GM18517 (cell line): ENCODE measurements at regions not wholly inside any gene's neighbourhood (a gene's known extent, or its start where the extent isn't known, plus 50 kb on each side); places are given as distances from the start of the nearest gene placed in this dataset.

ENCODE experiments used
- ATAC-seq: cut with Tn5 transposase; IDR thresholded peaks from one replicate; pipeline ENCODE4 v1.9.1; 2021; ENCODE audit warnings: mild to moderate bottlenecking, moderate library complexity; ENCODE audit not compliant: unreplicated experiment

DNA sequence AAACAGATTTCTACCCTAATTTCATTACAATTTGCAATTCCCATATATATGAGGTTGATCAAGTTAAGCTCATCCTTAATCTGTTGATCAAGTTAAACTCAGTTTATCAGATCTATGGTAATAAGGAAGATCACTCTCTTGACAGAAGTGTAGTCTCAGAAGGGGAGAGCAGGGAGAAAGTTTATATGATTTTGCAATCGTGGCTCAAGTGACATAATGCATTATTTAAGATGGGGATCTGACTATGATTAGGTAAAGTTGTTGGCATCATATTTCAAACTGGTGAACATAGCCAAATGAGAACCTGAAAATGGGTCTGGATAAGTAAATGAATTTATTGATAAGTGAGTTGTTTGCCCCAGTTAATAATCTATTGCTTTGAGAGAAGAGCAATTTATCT is 995.3 kb downstream of the OTOL1 start:
- no peak for ATAC-seq

DNA sequence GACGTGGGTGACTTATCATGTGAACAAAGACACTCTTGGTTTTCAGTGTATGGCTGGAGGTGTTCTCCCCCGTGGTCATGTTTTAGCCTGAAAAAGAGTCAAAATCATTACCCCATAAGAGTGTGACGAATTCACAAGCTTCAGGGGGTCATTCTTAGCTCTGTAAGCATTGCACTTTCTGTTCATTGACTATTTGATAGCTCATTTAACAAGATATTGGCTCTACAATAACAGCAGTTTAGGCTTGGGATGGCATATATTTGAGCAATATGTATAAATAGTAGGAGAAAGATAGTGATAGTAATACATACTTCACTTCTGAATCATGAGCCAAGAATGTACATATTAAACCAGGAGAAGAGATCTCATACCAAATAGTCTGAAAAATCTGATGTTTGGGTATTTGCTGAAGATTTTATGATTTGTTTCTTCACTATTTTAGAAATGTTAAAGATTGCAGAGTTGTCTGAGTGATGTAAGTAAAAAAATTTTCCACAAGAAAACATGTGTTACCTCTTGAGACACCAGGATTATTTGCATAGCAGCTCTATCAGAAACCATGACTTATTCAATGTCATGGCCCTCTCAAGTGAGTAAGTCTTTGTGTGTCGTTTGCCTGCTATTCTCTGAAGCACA is 996.0 kb downstream of the OTOL1 start:
- no peak for ATAC-seq

DNA sequence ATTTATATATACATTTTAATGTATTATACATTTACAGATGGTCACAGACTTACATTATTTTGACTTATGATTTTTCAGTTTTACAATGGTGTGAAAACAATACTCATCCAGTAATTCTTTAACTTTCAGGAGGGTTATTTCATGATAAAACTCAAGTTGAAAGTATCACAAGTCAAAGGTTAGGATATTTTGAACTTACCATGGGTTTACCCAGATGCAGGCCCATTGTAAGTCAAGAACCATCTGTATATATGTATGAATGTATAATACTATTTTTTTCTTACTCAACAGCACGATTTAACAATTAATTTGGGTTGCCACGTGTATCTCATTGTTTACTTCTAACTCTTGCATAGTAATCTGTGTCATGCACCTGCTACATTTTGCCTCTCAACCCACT is 1002.0 kb downstream of the OTOL1 start:
- ATAC-seq, result no peak

DNA sequence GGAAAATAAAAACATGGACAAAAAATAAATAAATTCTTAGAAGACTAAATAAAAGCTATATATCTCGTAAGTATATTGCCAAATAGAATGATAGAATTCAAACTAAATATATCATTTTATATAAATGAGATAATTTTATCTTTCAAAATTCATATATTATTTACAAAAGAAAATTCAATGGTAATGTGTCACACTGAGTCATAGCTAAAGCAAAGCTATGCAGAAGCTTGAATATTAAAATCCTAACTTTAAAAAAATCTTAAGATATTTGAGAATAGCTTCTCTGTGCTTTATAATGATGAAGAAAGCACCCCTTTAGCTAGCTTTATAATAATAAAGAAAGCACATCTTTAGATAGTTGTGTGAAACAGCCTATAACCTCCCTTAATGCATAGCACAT is 1010.8 kb downstream of the OTOL1 start:
- ATAC-seq, result no peak

DNA sequence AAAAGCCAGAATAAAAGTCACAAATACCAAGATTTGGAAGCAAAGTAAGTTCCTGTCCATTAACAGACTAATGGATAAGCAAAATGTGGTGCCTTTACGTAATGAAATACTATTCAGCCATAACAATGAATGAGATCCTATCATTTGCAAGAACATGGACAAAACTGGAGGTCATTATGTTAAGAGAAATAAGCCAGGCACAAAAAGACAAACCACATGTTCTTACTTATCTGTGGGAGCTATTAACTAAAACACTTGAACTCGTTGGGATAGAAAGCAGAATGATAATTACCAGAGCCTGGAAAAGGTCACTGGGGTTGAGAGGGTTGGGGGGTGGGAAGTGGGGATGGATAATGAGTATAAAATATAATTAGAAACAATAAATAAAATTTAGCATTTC is 1015.9 kb downstream of the OTOL1 start:
- no peak for ATAC-seq

DNA sequence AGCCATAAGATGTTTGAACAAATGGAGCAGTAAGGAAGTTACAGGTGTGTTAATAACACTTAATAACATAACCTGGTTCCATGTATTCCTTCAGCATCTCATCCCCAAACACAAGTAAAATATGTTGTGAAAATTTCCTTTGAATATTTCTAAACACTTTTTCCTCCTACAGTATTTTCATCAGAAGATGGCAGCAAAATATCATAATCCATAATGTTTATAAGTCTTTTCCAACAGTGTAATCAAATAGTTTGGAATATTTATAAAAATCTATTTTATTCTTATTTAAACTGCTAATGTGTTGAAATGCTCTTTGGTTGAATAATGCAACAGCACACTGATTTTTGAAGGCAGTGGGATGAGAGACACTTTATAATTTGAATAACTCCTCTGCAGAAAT is 1020.5 kb downstream of the OTOL1 start:
- no peak for ATAC-seq

DNA sequence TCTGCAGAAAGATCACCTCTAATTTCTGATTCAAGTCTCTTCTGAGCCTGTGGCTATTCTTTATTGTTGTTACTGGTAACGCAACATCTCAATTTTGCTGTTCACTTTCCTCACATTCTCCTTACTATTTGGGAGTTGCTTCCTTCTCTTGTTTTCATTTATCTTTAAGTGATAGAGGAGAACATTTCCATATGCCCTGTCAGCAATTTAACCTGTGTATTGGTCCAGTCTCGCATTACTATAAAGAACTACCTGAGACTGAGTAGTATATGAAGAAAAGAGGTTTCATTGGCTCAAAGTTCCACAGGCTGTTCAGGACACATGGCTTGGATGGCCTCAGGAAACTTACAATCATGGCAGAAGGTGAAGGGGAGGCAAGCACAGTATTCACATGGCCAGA is 1025.1 kb downstream of the OTOL1 start:
- no peak for ATAC-seq

DNA sequence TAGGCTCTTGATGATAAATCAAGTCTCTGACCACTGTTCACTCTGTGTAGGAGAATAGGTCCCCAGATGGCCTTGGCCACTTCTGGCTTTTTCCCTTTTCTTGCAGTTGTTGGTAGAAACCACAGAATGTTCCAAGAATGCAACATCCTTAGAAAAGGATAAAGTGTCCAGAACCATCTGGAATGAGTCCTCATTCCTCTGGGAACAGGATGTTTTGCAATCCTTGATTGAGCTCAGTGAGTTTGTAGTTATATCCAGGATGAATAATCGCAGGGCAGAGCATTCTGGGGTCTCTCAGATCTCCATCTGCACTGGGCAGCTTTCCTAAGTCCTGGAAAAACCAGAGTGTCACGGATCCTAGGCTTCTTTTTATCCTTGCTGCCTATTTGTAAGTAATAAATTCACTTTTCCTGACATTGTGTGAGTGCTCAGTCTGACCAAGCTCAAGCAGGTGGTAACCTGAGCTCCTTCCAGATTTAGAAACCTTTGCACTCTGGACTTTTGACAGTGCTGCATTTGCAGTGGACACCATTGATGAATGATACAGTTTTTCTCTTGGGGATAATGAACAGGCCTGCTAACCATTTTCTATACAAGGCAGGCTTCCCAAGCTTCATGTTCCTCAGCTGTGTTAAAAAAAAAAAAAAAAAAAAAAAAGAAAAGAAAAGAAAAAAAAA is 1028.6 kb downstream of the OTOL1 start:
- ATAC-seq, result no peak

DNA sequence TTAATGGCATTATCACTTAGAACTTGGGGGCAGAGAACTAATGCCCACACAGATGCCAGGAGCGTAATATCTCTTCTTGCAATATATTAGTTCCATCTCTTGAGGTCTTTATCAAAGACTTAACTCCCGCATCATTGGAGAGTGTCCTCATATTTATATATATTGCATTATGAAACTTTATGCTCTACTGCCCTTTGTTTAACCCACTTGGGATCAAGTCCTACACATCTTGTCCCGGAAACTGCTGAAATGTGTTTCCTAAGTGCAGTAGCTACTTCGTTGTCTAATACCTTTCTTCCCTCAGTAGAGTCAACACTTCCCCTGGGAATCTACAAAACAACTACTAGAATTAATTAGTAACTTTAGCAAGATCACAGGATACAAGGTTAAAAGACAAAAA is 1029.2 kb downstream of the OTOL1 start:
- no peak for ATAC-seq

DNA sequence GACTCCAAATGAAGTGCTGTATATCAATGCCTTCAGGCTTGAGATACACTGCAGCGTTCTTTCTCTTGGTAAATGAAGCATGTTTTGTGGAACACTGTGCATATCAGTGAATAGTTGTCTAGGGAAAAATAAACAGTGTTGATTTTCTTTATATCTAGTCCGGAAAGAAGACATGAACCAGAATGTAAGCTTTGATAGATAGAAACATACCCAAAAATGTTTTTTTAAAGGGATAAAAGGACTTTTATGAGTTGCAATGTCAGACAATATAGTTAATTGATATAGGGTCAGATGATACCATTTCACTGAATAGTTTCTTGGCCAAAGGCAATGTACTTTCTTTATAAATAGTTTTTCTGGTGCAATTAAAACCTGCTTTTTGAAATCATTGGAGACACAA is 1037.8 kb downstream of the OTOL1 start:
- no peak for ATAC-seq

DNA sequence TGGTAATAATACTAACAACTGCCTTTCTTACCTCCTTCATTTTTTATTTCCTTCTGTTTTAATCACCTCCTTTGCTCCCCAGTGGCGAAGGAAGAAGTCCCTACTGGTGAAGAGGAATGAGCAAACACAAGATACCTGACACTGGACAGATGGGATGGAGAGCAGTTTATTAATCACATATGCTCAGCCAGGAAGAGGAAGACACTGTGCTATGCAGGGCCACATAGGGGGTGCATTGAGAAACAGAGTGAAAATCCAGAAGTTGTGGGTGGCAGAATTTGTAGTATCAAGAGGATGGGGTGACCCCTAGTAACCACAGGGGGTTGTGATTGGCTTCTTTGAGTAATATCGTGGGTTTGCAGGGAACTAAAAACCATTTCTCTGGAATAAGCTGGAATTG is 1041.9 kb downstream of the OTOL1 start:
- ATAC-seq, result no peak

DNA sequence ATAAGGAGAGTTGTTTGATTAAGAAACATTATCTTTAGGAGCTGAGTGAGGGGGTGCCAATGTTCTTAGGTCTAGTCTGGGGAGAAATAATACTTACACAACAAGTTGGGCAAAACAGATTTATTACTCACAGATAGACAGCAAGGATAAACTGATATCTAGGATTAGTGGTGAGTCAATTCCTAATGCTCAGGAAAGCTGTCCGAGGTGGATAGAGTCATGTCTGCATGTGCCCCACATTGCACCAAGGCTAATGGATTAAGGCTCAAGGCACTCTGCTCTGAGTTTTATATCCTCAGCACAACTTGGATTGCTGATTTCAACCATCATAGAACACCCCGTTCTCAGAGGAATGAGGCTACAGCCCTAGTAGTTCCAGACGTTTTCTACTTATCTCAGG is 1042.3 kb downstream of the OTOL1 start:
- ATAC-seq, result no peak

DNA sequence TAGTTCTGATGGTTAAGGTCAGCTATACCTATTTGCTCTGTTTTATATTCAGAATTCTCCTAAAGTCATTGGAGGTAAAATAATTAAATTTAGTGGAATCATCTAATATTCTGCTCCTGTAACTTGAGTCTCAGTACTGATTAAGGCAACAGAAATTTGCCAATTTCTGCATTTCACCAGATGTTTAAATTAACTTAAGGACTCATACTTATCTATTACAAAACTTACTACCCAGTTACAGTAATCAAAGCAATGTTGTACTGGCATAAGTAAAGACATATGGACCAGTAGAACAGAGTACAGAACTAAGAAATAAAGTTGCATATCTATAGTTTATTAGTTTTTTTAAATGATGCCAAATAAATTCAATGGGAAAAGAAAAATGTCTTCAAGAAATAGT is 1043.8 kb downstream of the OTOL1 start:
- no peak for ATAC-seq

DNA sequence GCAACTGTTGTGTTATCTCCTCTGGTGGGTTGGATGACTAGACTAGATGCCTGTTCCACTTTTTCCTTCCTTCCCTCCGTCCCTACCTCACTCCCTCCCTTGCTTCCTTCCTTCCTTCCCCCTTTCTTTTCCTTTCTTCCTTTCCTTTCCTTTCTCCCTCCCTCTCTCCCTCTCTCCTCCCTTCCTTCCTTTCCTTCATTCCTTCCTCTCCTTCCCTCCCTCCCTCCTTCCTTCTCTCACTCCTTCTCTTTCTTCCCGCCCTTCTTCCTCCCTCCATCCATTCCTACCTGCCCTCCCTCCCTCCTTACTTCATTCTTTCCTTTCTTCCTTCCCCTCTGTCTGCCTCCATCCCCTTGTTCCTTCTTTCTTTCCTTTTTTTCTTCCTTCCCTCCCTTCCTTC is 1045.3 kb downstream of the OTOL1 start:
- ATAC-seq, result no peak

DNA sequence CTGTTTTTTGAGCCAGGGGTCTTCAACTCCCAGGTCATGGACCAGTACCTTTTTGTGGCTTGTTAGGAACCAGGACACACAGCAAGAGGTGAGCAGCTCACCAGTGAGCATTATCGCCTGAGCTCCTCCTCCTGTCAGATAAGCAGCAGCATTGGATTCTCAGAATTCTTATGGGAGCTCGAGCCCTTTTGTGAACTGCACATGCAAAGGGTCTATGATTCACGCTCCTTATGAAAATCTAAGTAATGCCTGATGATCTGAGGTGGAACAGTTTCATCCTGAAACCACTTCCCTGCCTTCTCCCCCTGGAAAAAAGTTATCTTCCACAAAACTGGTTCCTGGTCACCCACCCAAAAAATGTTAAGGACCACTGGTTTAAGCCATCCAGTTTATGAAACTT is 1047.6 kb downstream of the OTOL1 start:
- ATAC-seq, result no peak

DNA sequence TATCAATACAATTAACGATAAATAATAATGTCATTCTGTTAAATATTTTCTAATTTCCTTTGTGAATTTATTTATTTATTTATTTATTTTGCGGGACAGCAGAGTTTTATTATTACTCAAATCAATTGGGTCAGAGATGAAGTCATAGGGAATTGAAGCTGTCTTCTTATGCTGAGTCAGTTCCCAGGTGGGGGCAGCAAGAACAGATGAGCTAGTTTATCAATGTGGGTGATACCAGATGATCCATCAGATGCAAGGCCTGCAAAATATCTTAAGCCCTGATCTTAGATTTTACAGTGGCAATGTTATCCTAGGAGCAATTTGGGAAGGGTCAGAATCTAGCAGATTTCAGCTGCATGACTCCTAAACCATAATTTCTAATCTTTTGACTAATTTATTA is 1050.3 kb downstream of the OTOL1 start:
- no peak for ATAC-seq

DNA sequence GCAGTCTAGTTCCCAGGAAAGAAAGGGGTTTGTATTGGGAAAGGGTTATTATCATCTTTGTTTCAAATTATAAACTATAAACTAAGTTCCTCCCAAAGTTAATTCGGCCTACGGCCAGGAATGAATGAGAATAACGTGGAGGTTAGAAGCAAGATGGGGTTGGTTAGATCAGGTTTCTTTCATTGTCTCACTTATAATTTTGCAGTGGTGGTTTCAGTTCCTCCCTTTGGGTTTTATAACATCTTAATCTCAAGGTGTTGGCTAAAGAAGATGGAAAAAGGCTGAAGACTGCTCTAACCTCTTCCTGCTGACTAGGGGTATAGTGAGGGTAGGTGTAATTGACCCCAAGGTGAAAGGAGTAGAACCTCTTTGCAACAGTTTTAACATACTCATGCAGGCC is 1050.7 kb downstream of the OTOL1 start:
- no peak for ATAC-seq

DNA sequence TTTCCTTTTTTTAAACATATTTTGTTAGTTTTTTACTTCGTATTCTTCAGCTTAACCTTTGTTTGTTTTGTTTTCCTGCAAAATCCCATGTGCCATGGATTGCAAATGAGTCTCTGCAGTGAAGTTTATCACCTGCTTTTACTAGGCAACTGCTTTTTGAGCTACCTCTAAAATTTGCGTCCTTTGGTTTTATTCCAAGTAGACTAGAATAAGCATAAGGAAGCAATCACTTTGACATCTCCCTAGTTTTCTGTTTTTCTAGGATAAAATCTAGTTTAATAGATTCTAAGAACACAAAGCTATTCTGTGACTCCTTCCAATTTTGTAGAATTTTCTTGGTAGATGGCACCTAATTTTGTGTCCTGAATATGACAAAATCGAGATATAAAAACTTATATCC is 1059.2 kb downstream of the OTOL1 start:
- ATAC-seq, result no peak

DNA sequence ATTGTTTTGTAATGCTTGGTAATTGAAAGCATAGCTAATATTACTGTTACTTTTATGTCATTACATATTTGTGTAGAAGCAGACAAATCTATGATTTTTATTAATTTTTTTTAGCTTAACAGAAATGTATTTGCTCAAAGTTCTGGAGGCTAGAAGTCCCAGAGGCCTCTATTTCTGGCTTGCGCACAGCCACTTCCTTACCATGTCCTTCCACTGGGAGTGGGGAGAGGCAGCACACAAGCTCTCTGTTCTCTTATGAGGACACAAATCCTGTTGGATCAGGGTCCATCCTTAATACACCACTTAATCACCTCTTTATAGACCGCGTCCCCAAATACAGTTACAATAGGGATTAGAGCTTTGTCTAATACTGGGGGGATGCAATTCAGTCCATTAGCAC is 1061.4 kb downstream of the OTOL1 start:
- ATAC-seq, result no peak

DNA sequence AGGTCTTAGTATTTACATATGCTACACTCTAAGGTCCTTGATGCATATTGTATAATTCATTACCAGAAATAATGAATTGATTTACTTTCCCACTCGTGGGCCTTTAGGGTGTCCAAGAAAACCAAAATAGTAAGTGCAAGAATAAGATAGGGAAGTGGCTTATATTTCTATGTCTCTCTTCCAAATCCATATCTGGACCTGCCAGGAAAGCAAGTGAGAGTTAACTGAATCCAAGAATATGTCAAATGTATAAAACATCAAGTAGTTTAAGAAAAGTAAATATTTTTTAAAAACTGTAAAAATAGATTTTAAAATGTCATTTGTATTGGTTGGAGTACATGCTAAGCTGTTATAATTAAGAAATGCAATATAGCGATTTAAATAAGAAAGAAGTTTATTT is 1072.1 kb downstream of the OTOL1 start:
- no peak for ATAC-seq

DNA sequence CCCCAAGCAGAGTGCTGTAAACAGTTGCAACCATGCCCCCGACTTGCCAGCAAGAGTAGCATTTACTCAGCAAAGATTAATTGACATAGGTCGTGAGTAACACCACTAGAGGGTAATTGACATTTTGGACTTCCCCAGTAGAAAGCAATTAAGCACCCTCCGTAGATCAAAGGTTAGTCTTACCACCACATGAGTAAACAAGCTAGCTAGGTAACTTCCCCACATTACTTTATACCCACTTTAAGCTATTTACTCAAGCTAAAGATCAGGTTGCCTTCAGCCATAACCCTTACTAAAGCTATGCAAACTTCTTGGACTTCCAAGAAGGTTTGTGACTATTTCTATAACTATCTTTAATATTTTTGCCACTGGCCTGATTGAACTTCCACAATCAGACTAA is 1072.7 kb downstream of the OTOL1 start:
- ATAC-seq, result no peak

DNA sequence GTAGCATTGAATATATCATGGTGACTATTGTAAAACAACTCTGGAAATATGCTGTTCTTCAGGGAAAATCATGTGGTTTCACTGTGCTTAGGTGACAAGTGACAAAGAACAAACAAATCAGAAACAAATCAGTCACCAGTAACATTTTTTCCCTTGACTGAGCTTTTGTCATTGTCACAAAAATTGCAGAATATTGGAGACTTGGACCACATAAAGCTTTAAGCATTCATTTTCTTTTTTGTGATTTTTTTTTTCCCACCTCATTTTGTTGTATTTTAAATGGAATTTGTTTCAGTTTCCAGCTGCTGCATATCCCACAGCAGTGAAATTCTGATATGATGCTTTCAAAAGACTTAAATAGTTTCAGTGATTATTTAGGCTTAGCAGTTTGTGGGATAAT is 1088.4 kb downstream of the OTOL1 start:
- ATAC-seq, result no peak

DNA sequence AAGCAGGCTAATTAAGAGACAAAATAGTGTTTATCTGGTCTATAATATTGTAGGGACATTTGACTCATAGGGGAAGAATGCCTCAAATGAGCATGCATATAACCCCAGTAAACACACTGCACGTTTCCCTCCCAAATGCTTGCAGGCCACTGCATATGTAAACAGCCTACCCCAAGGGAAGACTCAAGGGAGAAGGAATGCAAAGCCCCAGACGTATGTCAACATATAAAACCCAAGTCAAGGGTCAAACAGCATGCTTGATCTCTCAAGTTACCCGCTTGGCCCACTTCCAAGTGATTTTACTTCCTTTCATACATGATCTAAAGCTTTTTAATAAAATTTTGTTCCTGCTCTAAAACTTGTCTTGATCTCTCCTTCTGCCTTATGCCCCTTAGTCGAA is 1090.0 kb downstream of the OTOL1 start:
- no peak for ATAC-seq
